Hematopoietic multipotent progenitor cell treated with erythropoietin and hydrocortisone succinate and interleukin-3 and kit ligand, for 6 days (in vitro differentiated cells): ENCODE measurements at regions not wholly inside any gene's neighbourhood (a gene's known extent, or its start where the extent isn't known, plus 50 kb on each side); places are given as distances from the start of the nearest gene placed in this dataset.

Source experiments
- DNase-seq: peaks from one replicate; pipeline ENCODE4 v3.0.0-alpha.2; 2015

- DNase-seq: no peak
Observed at GRCh38 chr13:111413407-111414187, 93.2 kb downstream of the TEX29 start.

DNA sequence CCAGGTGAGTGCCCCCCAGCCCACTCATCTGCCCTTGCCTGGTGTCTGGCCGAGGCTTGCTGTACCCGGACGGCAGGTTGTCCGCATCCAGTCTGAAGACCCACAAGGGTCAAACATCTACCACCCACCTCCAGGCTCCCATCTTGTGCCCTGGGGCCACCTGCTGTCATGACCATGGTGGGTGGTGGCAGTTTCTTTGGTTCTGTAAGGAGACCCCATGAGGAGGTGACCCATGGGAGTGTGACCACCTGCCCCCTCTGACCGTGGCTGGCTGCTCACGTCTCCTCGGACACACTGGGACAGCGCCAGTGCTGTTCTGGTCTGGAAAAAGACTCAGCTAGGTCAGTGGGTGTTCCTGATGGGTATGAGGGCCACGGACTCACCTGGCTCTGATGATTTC lies 93.9 kb downstream of the TEX29 start:
- DNase-seq: no peak

GRCh38 chr13:111415246-111415645 lies 94.8 kb downstream of the TEX29 start:
- DNase-seq: no peak

- no peak for DNase-seq
Observed at GRCh38 chr13:111415765-111416164, 95.3 kb downstream of the TEX29 start.

GRCh38 chr13:111418101-111418500 lies 97.7 kb downstream of the TEX29 start:
- no peak for DNase-seq

- DNase-seq: no peak
Observed at GRCh38 chr13:111420113-111420876, 99.9 kb downstream of the TEX29 start.

- no peak for DNase-seq
Observed at GRCh38 chr13:111421216-111421615, 100.8 kb downstream of the TEX29 start.

DNA sequence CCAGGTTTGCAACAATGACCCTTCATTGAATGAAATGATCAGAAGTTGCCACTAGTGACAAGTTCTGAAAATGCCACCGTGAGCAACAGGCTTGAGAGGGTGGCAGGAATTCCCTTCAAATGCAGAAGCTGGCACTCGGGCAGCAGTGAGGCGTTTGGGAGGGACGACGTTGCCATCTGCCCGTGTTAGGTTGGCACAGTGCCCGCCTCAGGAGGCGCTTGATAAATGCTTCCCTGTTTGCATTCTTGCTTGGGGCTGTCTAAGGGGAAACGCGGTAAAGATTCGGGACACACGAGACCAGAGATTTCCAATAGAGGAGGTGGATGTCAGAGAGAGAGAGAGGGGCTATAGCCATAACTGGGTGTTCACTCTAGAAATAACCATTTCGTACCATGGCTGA lies 101.9 kb downstream of the TEX29 start:
- DNase-seq: no peak

- DNase-seq: no peak
Observed at GRCh38 chr13:111423168-111423785, 102.8 kb downstream of the TEX29 start.

- no peak for DNase-seq
Observed at GRCh38 chr13:111424134-111424533, 103.7 kb downstream of the TEX29 start.

DNA sequence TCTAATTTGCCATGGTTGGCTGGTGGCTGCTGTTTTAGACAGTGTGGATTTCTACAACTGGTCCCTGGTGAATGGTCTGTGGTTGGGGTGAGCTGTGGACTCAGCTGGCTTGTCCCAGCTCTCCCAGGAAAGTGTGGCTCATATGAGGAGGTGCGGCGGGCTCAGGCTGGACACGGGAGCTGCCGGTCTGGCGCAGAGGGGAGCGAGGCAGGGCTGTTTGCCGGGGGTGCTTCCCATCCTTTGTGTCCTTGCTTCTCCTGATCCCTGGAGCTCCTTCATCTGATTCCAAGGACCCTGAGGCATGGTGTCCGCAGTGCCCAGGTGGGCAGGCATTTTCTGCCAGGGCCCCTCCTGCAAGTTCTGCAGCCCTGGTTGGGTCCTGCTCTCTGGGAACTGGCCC lies 104.9 kb downstream of the TEX29 start:
- no peak for DNase-seq

DNA sequence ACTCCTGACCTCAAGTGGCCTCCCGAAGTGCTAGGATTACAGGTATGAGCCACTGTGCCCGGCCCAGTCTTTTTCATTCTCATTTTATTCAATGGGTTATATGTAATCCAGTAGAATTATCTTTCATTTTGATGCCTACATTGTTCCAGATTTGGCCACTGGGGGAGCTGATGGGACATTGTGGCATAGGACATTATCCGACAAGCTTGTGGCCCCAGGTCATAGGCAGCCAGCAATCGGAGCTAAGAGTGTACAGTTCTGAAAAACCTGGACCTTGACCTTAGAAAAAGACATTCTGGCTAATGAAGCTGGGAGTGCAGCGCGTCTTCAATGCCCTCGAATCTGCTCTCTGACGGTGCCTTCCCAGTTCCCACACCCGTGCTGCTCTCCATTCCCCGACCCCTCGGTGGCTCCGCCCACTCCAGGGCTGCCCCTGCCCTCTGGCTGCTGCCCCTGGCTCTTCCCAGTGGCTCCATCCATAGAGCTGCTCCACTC lies 108.7 kb downstream of the TEX29 start:
- DNase-seq: peak; percentile 71

DNA sequence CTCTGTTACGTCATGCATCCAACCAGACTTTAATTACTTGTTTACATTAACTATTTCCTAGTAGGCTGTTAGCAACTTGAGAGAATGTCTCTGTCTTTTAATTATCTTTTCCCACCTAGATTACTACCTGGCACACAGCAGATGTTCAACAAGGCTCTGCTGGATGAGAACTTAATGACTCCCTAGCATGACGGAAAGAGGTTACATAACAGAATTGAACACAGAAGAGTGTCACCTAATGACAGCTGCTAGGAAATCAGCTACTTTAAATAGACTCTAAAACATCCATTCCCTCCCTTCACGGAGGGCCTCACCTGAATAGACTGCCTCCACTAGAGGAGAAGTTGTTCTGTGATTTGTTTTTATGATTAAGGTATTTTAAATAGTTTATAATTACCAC lies 110.8 kb downstream of the TEX29 start:
- DNase-seq: no peak

DNA sequence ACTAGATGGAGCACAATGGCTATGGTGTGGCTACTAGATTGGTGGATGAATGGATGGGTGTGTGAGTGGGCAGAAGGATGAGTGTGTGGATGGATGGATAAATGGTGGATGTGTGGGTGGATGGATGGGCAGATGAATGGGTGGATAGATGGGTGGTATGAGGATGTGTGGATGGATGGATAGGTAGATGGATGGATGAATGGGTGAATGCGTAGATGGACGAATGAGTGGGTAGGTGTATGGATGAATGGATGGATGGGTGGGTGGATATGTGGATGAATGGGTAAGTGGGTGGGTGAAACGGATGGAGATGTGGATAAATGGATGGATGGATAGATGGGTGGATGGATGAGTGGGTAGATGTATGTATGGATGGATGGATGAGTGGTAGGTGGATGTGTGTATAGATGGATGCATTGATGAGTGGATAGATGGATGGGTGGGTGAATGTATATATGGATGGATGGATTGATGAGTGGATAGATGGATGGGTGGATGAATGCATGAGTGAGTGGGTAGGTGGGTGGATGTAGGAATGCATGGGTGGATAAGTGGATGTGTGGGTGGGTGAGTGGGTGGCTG lies 114.2 kb downstream of the TEX29 start:
- DNase-seq: no peak

GRCh38 chr13:111436446-111436845 lies 116.0 kb downstream of the TEX29 start:
- DNase-seq: no peak

DNA sequence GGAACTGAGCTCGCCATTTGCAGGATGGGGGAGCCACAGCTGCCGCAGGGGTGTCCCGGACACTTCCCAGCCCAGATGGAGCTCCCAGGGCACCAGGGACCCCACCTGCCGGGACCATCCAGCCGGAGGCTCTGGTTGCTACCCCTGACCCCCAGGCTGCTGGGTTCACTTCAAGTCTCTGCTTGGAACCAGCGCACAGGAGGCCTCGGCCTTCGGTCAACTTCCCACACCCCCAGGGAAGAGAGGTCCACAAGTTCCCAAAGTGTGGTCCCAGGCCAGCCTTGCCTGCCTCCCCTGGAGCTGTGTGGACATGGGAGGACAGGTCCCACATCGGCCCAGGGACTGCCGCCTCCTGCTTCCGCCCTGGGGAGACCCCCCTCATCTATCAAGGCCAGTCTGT lies 117.0 kb downstream of the TEX29 start:
- DNase-seq: no peak

DNA sequence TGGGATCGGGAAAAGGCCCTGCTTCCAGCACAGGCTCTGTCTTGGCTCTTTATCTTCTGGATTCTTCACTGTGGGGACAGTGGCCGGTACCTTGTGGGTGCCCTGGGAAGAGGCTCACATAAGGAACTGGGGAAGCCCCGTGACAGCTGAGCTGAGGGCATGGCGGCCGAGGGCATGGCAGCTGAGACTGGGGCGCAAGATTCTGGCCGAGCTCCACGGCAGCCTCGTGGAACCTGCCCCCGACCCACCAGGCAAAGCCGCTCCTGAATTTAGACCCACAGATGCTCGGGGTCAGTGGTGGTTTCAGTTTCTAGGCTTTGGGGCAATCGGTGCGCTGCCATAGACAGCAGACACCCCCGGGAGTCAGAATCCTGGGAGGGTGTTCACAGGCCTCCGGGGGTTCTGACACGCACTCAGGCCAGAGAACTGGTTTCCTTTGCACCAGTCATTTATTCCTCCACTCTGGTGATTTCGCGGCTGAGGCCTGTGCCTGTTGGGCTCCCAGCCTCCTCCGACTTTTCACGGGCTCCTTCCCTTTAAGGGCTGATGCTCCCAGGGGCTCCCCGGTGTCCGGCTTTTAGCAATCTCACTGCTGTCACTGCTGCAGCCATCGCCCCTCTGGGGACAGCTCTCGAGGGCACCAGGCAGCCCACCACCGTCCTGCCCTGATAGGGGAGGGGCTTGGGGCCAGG lies 117.6 kb downstream of the TEX29 start:
- no peak for DNase-seq

DNA sequence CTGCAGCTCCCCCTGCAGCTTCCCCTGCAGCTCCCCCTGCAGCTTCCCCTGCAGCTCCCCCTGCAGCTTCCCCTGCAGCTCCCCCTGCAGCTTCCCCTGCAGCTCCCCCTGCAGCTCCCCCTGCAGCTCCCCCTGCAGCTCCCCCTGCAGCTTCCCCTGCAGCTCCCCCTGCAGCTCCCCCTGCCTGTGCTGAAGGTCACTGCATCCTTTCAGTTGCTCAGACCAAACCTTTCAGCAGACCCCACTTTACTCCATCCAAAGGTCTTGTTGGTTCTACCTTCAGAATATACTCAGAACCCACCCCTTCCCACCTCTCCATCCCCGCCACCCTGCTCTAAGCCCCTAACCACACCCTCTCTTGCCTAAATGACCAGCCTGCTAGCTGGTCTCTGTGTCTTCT lies 120.0 kb downstream of the TEX29 start:
- DNase-seq: peak; percentile 14

- no peak for DNase-seq
Observed at GRCh38 chr13:111443981-111444380, 123.5 kb downstream of the TEX29 start.

- no peak for DNase-seq
Observed at GRCh38 chr13:111448504-111448903, 128.1 kb downstream of the TEX29 start.

DNA sequence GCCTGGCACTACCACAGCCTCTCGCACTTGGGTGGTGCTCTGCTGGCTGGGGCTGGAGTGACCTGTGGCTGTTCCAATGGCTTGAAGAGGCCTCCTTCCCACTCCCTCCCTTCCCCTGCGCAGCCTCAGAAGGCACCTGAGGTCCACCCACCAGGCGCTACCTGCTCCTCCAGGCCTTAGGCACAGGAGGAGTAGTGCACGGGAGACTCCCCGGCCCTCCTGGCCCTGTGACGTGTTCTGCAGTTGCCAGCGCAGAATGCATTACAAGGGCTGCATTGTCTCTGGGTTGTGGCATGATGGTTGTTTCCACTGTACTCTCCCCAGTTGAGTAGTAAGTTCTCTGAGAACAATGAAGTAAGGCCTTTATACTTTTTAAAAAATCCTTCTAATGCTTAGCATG lies 128.6 kb downstream of the TEX29 start:
- DNase-seq: no peak

GRCh38 chr13:111451402-111451801 lies 131.0 kb downstream of the TEX29 start:
- no peak for DNase-seq
